ENCODE measurements at regions not wholly inside any gene's neighbourhood (a gene's known extent, or its start where the extent isn't known, plus 50 kb on each side); places are given as distances from the start of the nearest gene placed in this dataset.

GRCh38 chr9:99437145-99437544 lies 215.1 kb downstream of the SEC61B start:
- TF ChIP-seq EZH2 (IDR thresholded peaks at IDR 0.05; ENCODE audit: borderline replicate concordance, low read depth, low read length, poor library complexity, severe bottlenecking) (no peak), CTCF (conservative IDR thresholded peaks at IDR 0.05; ENCODE audit: low read depth, low read length) (no peak)
- no peaks in the 10 kb centered on the region for H3K9me3 ChIP-seq (ENCODE audit: low read depth, low read length, poor library complexity, severe bottlenecking)
- intact Hi-C loops (cut with micrococcal nuclease; ENCODE audit: unreplicated experiment), result no loop called here
- ChIA-PET POLR2A (ENCODE audit: low non-redundant PET) (no interaction called here), CTCF (no interaction called here)
- no peaks in the 10 kb centered on the region for H3K4me1 ChIP-seq (ENCODE audit: insufficient read depth, low read length, poor library complexity, severe bottlenecking)
- H3K27ac ChIP-seq (ENCODE audit: low read depth, low read length, poor library complexity, severe bottlenecking), result no peak overlapping the region
- no peaks in the 10 kb centered on the region for H3K27me3 ChIP-seq (replicated peaks; ENCODE audit: insufficient read depth, low read depth, low read length, poor library complexity)
- BruUV-seq (replicated peaks), result no TSS peak
- H3K4me3 ChIP-seq (ENCODE audit: low read depth, low read length, poor library complexity, severe bottlenecking), result no peak overlapping the region
- no peaks in the 10 kb centered on the region for H3K36me3 ChIP-seq (ENCODE audit: insufficient read depth, low read length, poor library complexity, severe bottlenecking)
- no peak for DNase-seq (ENCODE audit: low spot score)

GRCh38 chr9:99438596-99438995 lies 216.5 kb downstream of the SEC61B start:
- DNase-seq (ENCODE audit: low spot score), result no peak
- no peak for TF ChIP-seq EZH2 (IDR thresholded peaks at IDR 0.05; ENCODE audit: borderline replicate concordance, low read depth, low read length, poor library complexity, severe bottlenecking)
- intact Hi-C loops (cut with micrococcal nuclease; ENCODE audit: unreplicated experiment), result no loop called here
- Histone ChIP-seq H3K9me3 (ENCODE audit: low read depth, low read length, poor library complexity, severe bottlenecking) (no peaks in the 10 kb centered on the region), H3K27me3 (replicated peaks; ENCODE audit: insufficient read depth, low read depth, low read length, poor library complexity) (no peaks in the 10 kb centered on the region), H3K36me3 (ENCODE audit: insufficient read depth, low read length, poor library complexity, severe bottlenecking) (no peaks in the 10 kb centered on the region), H3K4me3 (ENCODE audit: low read depth, low read length, poor library complexity, severe bottlenecking) (no peak overlapping the region), H3K27ac (ENCODE audit: low read depth, low read length, poor library complexity, severe bottlenecking) (no peak overlapping the region), H3K4me1 (ENCODE audit: insufficient read depth, low read length, poor library complexity, severe bottlenecking) (no peaks in the 10 kb centered on the region)
- POLR2A ChIA-PET (ENCODE audit: low non-redundant PET), result no interaction called here
- CTCF ChIA-PET, result no interaction called here
- BruUV-seq (replicated peaks), result no TSS peak

GRCh38 chr9:99441829-99442228 lies 219.7 kb downstream of the SEC61B start:
- Histone ChIP-seq H3K27me3 (replicated peaks; ENCODE audit: insufficient read depth, low read depth, low read length, poor library complexity) (no peaks in the 10 kb centered on the region), H3K27ac (ENCODE audit: low read depth, low read length, poor library complexity, severe bottlenecking) (no peak overlapping the region), H3K9me3 (ENCODE audit: low read depth, low read length, poor library complexity, severe bottlenecking) (no peaks in the 10 kb centered on the region), H3K4me1 (ENCODE audit: insufficient read depth, low read length, poor library complexity, severe bottlenecking) (no peaks in the 10 kb centered on the region), H3K36me3 (ENCODE audit: insufficient read depth, low read length, poor library complexity, severe bottlenecking) (no peaks in the 10 kb centered on the region), H3K4me3 (ENCODE audit: low read depth, low read length, poor library complexity, severe bottlenecking) (no peak overlapping the region)
- DNase-seq (ENCODE audit: low spot score), result no peak
- CTCF ChIA-PET, result no interaction called here
- TF ChIP-seq EZH2 (IDR thresholded peaks at IDR 0.05; ENCODE audit: borderline replicate concordance, low read depth, low read length, poor library complexity, severe bottlenecking) (no peak), CTCF (conservative IDR thresholded peaks at IDR 0.05; ENCODE audit: low read depth, low read length) (no peak)
- intact Hi-C loops (cut with micrococcal nuclease; ENCODE audit: unreplicated experiment), result no loop called here
- POLR2A ChIA-PET (ENCODE audit: low non-redundant PET), result no interaction called here
- BruUV-seq (replicated peaks), result no TSS peak

- Histone ChIP-seq H3K4me1 (ENCODE audit: insufficient read depth, low read length, poor library complexity, severe bottlenecking) (no peaks in the 10 kb centered on the region), H3K9me3 (ENCODE audit: low read depth, low read length, poor library complexity, severe bottlenecking) (no peaks in the 10 kb centered on the region), H3K36me3 (ENCODE audit: insufficient read depth, low read length, poor library complexity, severe bottlenecking) (no peaks in the 10 kb centered on the region), H3K27ac (ENCODE audit: low read depth, low read length, poor library complexity, severe bottlenecking) (no peak overlapping the region), H3K4me3 (ENCODE audit: low read depth, low read length, poor library complexity, severe bottlenecking) (no peak overlapping the region), H3K27me3 (replicated peaks; ENCODE audit: insufficient read depth, low read depth, low read length, poor library complexity) (no peaks in the 10 kb centered on the region)
- ChIA-PET CTCF (no interaction called here), POLR2A (ENCODE audit: low non-redundant PET) (no interaction called here)
- BruUV-seq (replicated peaks), result no TSS peak
- no peak for TF ChIP-seq CTCF (conservative IDR thresholded peaks at IDR 0.05; ENCODE audit: low read depth, low read length)
- TF ChIP-seq EZH2 (IDR thresholded peaks at IDR 0.05; ENCODE audit: borderline replicate concordance, low read depth, low read length, poor library complexity, severe bottlenecking), result no peak
- intact Hi-C loops (cut with micrococcal nuclease; ENCODE audit: unreplicated experiment), result no loop called here
- DNase-seq (ENCODE audit: low spot score), result no peak
Measured at GRCh38 chr9:99445371-99445891, 223.3 kb downstream of the SEC61B start.

Data from A673 (cell line).